Upper lobe of right lung (tissue), 1 donor: ENCODE measurements at regions not wholly inside any gene's neighbourhood (a gene's known extent, or its start where the extent isn't known, plus 50 kb on each side); places are given as distances from the start of the nearest gene placed in this dataset.

Source experiments
- ATAC-seq: fragments of 200-7000 bp; cut with Tn5 transposase; one replicate; pipeline ENCODE4 v1.9.1; 2020; ENCODE audit warnings: mild to moderate bottlenecking, moderate library complexity
- DNase-seq: peaks from one replicate; pipeline ENCODE4 v3.0.0-alpha.2; 2020
- H3K27ac ChIP-seq: fragments of 200-600 bp; one replicate; pipeline ENCODE4 v1.8.0; 2022
- H3K27me3 ChIP-seq: fragments of 200-600 bp; one replicate; pipeline ENCODE4 v1.8.0; 2022; ENCODE audit warnings: mild to moderate bottlenecking
- H3K36me3 ChIP-seq: fragments of 200-600 bp; one replicate; pipeline ENCODE4 v1.8.0; 2022
- H3K4me1 ChIP-seq: fragments of 200-600 bp; one replicate; pipeline ENCODE4 v1.8.0; 2022
- H3K4me3 ChIP-seq: fragments of 200-600 bp; one replicate; pipeline ENCODE4 v1.8.0; 2022; ENCODE audit warnings: mild to moderate bottlenecking
- H3K9me3 ChIP-seq: fragments of 200-600 bp; one replicate; pipeline ENCODE4 v1.8.0; 2022
- CTCF ChIP-seq: fragments of 200-600 bp; IDR thresholded peaks from one replicate; pipeline ENCODE4 v1.8.0; 2022; ENCODE audit warnings: antibody characterized with exemption
- intact Hi-C: fragments of 100-400 bp; cut with DNase I; formaldehyde crosslinking; loops from one replicate; pipeline ENCODE4 v1.11.0; 2022
- donor health status: DM: no; HTN: yes; CAD: no; lungs with severe emphysema.

GRCh38 chr5:148759101-148759500 lies 67.3 kb upstream of the ADRB2 start:
- DNase-seq (no peak), ATAC-seq (peak; percentile 77)
- no peak for TF ChIP-seq CTCF
- no peaks in the 10 kb centered on the region for H3K36me3 ChIP-seq
- H3K27ac ChIP-seq: no peak overlapping the region
- no peaks in the 10 kb centered on the region for H3K9me3 ChIP-seq
- no peaks in the 10 kb centered on the region for H3K27me3 ChIP-seq
- intact Hi-C loops: no loop called here
- no peak overlapping the region for H3K4me3 ChIP-seq
- H3K4me1 ChIP-seq: no peaks in the 10 kb centered on the region

- Histone ChIP-seq H3K9me3 (no peaks in the 10 kb centered on the region), H3K4me1 (no peaks in the 10 kb centered on the region), H3K4me3 (no peak overlapping the region), H3K36me3 (no peaks in the 10 kb centered on the region), H3K27me3 (no peaks in the 10 kb centered on the region), H3K27ac (no peak overlapping the region)
- ATAC-seq: peak; percentile 62
- no peak for DNase-seq
- TF ChIP-seq CTCF: no peak
- intact Hi-C loops: no loop called here
These were observed 65.3 kb upstream of the ADRB2 start for GRCh38 chr5:148760945-148761638.

GRCh38 chr5:148763996-148764395 lies 62.4 kb upstream of the ADRB2 start:
- no peaks in the 10 kb centered on the region for H3K36me3 ChIP-seq
- H3K9me3 ChIP-seq: no peaks in the 10 kb centered on the region
- no peaks in the 10 kb centered on the region for H3K27me3 ChIP-seq
- no peaks in the 10 kb centered on the region for H3K4me1 ChIP-seq
- TF ChIP-seq CTCF: no peak
- ATAC-seq (no peak), DNase-seq (no peak)
- no peak overlapping the region for H3K27ac ChIP-seq
- no peak overlapping the region for H3K4me3 ChIP-seq
- intact Hi-C loops: no loop called here

- H3K27ac ChIP-seq: no peak overlapping the region
- H3K4me3 ChIP-seq: no peak overlapping the region
- H3K4me1 ChIP-seq: no peaks in the 10 kb centered on the region
- DNase-seq (no peak), ATAC-seq (no peak)
- TF ChIP-seq CTCF: no peak
- intact Hi-C loops: no loop called here
- H3K27me3 ChIP-seq: no peaks in the 10 kb centered on the region
- H3K9me3 ChIP-seq: no peaks in the 10 kb centered on the region
- no peaks in the 10 kb centered on the region for H3K36me3 ChIP-seq
These were observed 61.4 kb upstream of the ADRB2 start for GRCh38 chr5:148765061-148765460.

GRCh38 chr5:148768806-148769415 lies 57.5 kb upstream of the ADRB2 start:
- intact Hi-C loops: no loop called here

More at GRCh38 chr5:148768806-148769415, 57.5 kb upstream of the ADRB2 start:
- DNase-seq (no peak), ATAC-seq (no peak)
- Histone ChIP-seq H3K27ac (no peak overlapping the region), H3K27me3 (no peaks in the 10 kb centered on the region), H3K36me3 (no peaks in the 10 kb centered on the region), H3K4me1 (no peaks in the 10 kb centered on the region), H3K9me3 (no peaks in the 10 kb centered on the region), H3K4me3 (no peak overlapping the region)
- TF ChIP-seq CTCF: no peak
